ENCODE measurements at regions not wholly inside any gene's neighbourhood (a gene's known extent, or its start where the extent isn't known, plus 50 kb on each side); places are given as distances from the start of the nearest gene placed in this dataset.

GRCh38 chr3:187795207-187795960 lies 50.1 kb upstream of the BCL6 start:
- Histone ChIP-seq H3K27ac (ENCODE audit: low read depth, low read length) (no peak overlapping the region), H3K4me1 (ENCODE audit: insufficient read depth, low read length) (no peaks in the 10 kb centered on the region), H3K9me3 (ENCODE audit: low read length) (no peaks in the 10 kb centered on the region), H3K9ac (ENCODE audit: low read length) (no peak overlapping the region), H3K36me3 (ENCODE audit: insufficient read depth, low read length) (no peaks in the 10 kb centered on the region), H3K27me3 (ENCODE audit: control insufficient read depth in 1 of 2, insufficient read depth in 2 of 2, low read length in 2 of 2) (no peaks in the 10 kb centered on the region), H3K4me3 (ENCODE audit: low read depth in 1 of 2, low read length in 2 of 2) (no peak overlapping the region)

- Histone ChIP-seq H3K9ac (ENCODE audit: low read length) (no peak overlapping the region), H3K4me1 (ENCODE audit: insufficient read depth, low read length) (no peaks in the 10 kb centered on the region), H3K9me3 (ENCODE audit: low read length) (no peaks in the 10 kb centered on the region), H3K4me3 (ENCODE audit: low read depth in 1 of 2, low read length in 2 of 2) (no peak overlapping the region), H3K36me3 (ENCODE audit: insufficient read depth, low read length) (no peaks in the 10 kb centered on the region), H3K27me3 (ENCODE audit: control insufficient read depth in 1 of 2, insufficient read depth in 2 of 2, low read length in 2 of 2) (no peaks in the 10 kb centered on the region), H3K27ac (ENCODE audit: low read depth, low read length) (no peak overlapping the region)
These were observed 52.9 kb upstream of the BCL6 start for GRCh38 chr3:187798126-187798525.

GRCh38 chr3:187798531-187799530 lies 53.6 kb upstream of the BCL6 start:
- H3K27ac ChIP-seq (ENCODE audit: low read depth, low read length) = no peak overlapping the region
- no peaks in the 10 kb centered on the region for H3K27me3 ChIP-seq (ENCODE audit: control insufficient read depth in 1 of 2, insufficient read depth in 2 of 2, low read length in 2 of 2)
- H3K9ac ChIP-seq (ENCODE audit: low read length) = no peak overlapping the region
- no peaks in the 10 kb centered on the region for H3K9me3 ChIP-seq (ENCODE audit: low read length)
- no peak overlapping the region for H3K4me3 ChIP-seq (ENCODE audit: low read depth in 1 of 2, low read length in 2 of 2)
- H3K4me1 ChIP-seq (ENCODE audit: insufficient read depth, low read length) = no peaks in the 10 kb centered on the region
- no peaks in the 10 kb centered on the region for H3K36me3 ChIP-seq (ENCODE audit: insufficient read depth, low read length)

GRCh38 chr3:187799942-187800641 lies 54.8 kb upstream of the BCL6 start:
- Histone ChIP-seq H3K4me1 (ENCODE audit: insufficient read depth, low read length) (no peaks in the 10 kb centered on the region), H3K36me3 (ENCODE audit: insufficient read depth, low read length) (no peaks in the 10 kb centered on the region), H3K4me3 (ENCODE audit: low read depth in 1 of 2, low read length in 2 of 2) (no peak overlapping the region), H3K9ac (ENCODE audit: low read length) (no peak overlapping the region), H3K9me3 (ENCODE audit: low read length) (no peaks in the 10 kb centered on the region), H3K27ac (ENCODE audit: low read depth, low read length) (no peak overlapping the region), H3K27me3 (ENCODE audit: control insufficient read depth in 1 of 2, insufficient read depth in 2 of 2, low read length in 2 of 2) (no peaks in the 10 kb centered on the region)

GRCh38 chr3:187801152-187801551 lies 55.9 kb upstream of the BCL6 start:
- Histone ChIP-seq H3K36me3 (ENCODE audit: insufficient read depth, low read length) (no peaks in the 10 kb centered on the region), H3K27me3 (ENCODE audit: control insufficient read depth in 1 of 2, insufficient read depth in 2 of 2, low read length in 2 of 2) (no peaks in the 10 kb centered on the region), H3K9me3 (ENCODE audit: low read length) (no peaks in the 10 kb centered on the region), H3K4me1 (ENCODE audit: insufficient read depth, low read length) (no peaks in the 10 kb centered on the region), H3K4me3 (ENCODE audit: low read depth in 1 of 2, low read length in 2 of 2) (no peak overlapping the region), H3K27ac (ENCODE audit: low read depth, low read length) (no peak overlapping the region), H3K9ac (ENCODE audit: low read length) (no peak overlapping the region)

DNA sequence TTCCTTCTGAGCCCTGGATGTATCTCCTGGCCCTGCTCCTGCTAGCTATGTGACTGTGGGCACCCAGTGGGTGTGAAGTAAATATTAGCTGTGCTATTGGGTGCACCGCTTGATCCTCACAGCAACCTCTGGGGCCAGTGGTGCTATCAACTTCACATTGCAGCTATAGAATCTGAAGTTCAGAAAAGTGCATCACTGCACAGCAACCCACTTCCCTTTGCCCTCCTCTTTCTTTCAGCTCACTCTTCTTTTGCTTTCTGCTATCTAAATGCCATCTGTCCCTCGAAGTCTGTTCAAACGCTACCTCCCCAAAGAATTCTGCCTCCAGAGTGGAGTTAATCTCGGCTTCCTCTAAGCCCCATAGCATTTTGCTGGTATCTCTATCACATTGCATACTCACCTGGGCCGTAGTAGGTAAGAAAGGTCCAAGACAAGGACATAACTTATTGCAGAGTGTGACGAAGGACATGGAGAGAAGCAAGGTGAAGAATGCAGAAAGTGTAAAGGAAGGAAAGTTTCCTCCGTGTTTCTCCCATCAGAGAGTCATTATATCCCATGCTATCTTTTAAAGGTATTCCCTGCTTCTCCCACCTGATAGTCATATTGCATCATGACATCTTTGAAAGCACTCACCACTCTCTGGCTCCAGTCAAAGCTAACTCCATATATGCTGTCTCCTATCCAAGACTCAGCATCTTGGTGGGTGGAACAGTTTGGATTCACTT lies 57.1 kb upstream of the BCL6 start:
- Histone ChIP-seq H3K4me3 (ENCODE audit: low read depth in 1 of 2, low read length in 2 of 2) (no peak overlapping the region), H3K36me3 (ENCODE audit: insufficient read depth, low read length) (no peaks in the 10 kb centered on the region), H3K9ac (ENCODE audit: low read length) (no peak overlapping the region), H3K27ac (ENCODE audit: low read depth, low read length) (no peak overlapping the region), H3K4me1 (ENCODE audit: insufficient read depth, low read length) (no peaks in the 10 kb centered on the region), H3K27me3 (ENCODE audit: control insufficient read depth in 1 of 2, insufficient read depth in 2 of 2, low read length in 2 of 2) (no peaks in the 10 kb centered on the region), H3K9me3 (ENCODE audit: low read length) (no peaks in the 10 kb centered on the region)

GRCh38 chr3:187802928-187803259 lies 57.6 kb upstream of the BCL6 start:
- H3K4me3 ChIP-seq (ENCODE audit: low read depth in 1 of 2, low read length in 2 of 2) = no peak overlapping the region
- no peaks in the 10 kb centered on the region for H3K36me3 ChIP-seq (ENCODE audit: insufficient read depth, low read length)
- no peaks in the 10 kb centered on the region for H3K27me3 ChIP-seq (ENCODE audit: control insufficient read depth in 1 of 2, insufficient read depth in 2 of 2, low read length in 2 of 2)
- no peak overlapping the region for H3K9ac ChIP-seq (ENCODE audit: low read length)
- no peaks in the 10 kb centered on the region for H3K9me3 ChIP-seq (ENCODE audit: low read length)
- no peak overlapping the region for H3K27ac ChIP-seq (ENCODE audit: low read depth, low read length)
- H3K4me1 ChIP-seq (ENCODE audit: insufficient read depth, low read length) = no peaks in the 10 kb centered on the region

- Histone ChIP-seq H3K4me1 (ENCODE audit: insufficient read depth, low read length) (no peaks in the 10 kb centered on the region), H3K27ac (ENCODE audit: low read depth, low read length) (no peak overlapping the region), H3K4me3 (ENCODE audit: low read depth in 1 of 2, low read length in 2 of 2) (no peak overlapping the region), H3K36me3 (ENCODE audit: insufficient read depth, low read length) (no peaks in the 10 kb centered on the region), H3K9ac (ENCODE audit: low read length) (no peak overlapping the region), H3K27me3 (ENCODE audit: control insufficient read depth in 1 of 2, insufficient read depth in 2 of 2, low read length in 2 of 2) (no peaks in the 10 kb centered on the region), H3K9me3 (ENCODE audit: low read length) (no peaks in the 10 kb centered on the region)
These were observed 59.0 kb upstream of the BCL6 start for GRCh38 chr3:187804120-187804744.

DNA sequence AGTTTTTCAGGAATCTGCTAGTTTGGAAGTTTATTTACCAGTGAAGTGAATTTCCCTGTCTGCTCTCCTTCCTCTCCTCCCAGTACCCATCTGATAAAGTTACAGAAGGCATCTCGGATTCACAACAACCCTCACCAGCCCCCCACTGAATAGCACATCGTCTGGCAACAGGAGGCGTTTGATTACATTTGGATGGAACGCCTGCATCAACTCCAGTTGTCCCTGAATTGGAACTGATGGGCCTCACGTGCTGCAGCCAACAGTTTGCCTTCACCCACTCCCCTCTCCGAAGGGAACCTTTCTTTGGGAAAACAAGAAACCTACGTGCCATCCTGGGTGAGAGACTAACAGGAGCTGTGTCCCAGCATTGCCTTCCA lies 59.5 kb upstream of the BCL6 start:
- no peaks in the 10 kb centered on the region for H3K4me1 ChIP-seq (ENCODE audit: insufficient read depth, low read length)
- H3K9me3 ChIP-seq (ENCODE audit: low read length) = no peaks in the 10 kb centered on the region
- no peaks in the 10 kb centered on the region for H3K36me3 ChIP-seq (ENCODE audit: insufficient read depth, low read length)
- no peak overlapping the region for H3K27ac ChIP-seq (ENCODE audit: low read depth, low read length)
- no peak overlapping the region for H3K4me3 ChIP-seq (ENCODE audit: low read depth in 1 of 2, low read length in 2 of 2)
- H3K9ac ChIP-seq (ENCODE audit: low read length) = no peak overlapping the region
- H3K27me3 ChIP-seq (ENCODE audit: control insufficient read depth in 1 of 2, insufficient read depth in 2 of 2, low read length in 2 of 2) = no peaks in the 10 kb centered on the region

- no peaks in the 10 kb centered on the region for H3K9me3 ChIP-seq (ENCODE audit: low read length)
These were observed 60.5 kb upstream of the BCL6 start for GRCh38 chr3:187805774-187806173.

More at GRCh38 chr3:187805774-187806173, 60.5 kb upstream of the BCL6 start:
- Histone ChIP-seq H3K4me3 (ENCODE audit: low read depth in 1 of 2, low read length in 2 of 2) (no peak overlapping the region), H3K9ac (ENCODE audit: low read length) (no peak overlapping the region), H3K27ac (ENCODE audit: low read depth, low read length) (no peak overlapping the region), H3K36me3 (ENCODE audit: insufficient read depth, low read length) (no peaks in the 10 kb centered on the region), H3K4me1 (ENCODE audit: insufficient read depth, low read length) (no peaks in the 10 kb centered on the region), H3K27me3 (ENCODE audit: control insufficient read depth in 1 of 2, insufficient read depth in 2 of 2, low read length in 2 of 2) (no peaks in the 10 kb centered on the region)
